ENCODE measurements at regions not wholly inside any gene's neighbourhood (a gene's known extent, or its start where the extent isn't known, plus 50 kb on each side); places are given as distances from the start of the nearest gene placed in this dataset.
"Not testable (repeated sequence)": the region's sequence is repeated elsewhere in the genome, so short reads cannot be mapped to it uniquely, and the experiment has no call there.

- Mint-ChIP-seq H3K4me1 (no peaks in the 10 kb centered on the region), H3K9me3 (no peaks in the 10 kb centered on the region), H3K4me3 (no peak overlapping the region), H3K36me3 (ENCODE audit: low read depth) (no peaks in the 10 kb centered on the region), H3K27me3 (ENCODE audit: insufficient read depth, low read depth, poor library complexity) (no peaks in the 10 kb centered on the region), H3K27ac (no peak overlapping the region)
- ATAC-seq (no peak), DNase-seq (ENCODE audit: low spot score) (no peak)
- no peak overlapping the region for H3K27ac ChIP-seq (ENCODE audit: low read depth)
- H3K36me3 ChIP-seq (ENCODE audit: insufficient read depth) = no peaks in the 10 kb centered on the region
- H3K79me2 ChIP-seq (replicated peaks; ENCODE audit: insufficient read depth) = no peaks in the 10 kb centered on the region
- no peak overlapping the region for H3K4me3 ChIP-seq
- H4K20me1 ChIP-seq (replicated peaks; ENCODE audit: insufficient read depth) = no peaks in the 10 kb centered on the region
- no peaks in the 10 kb centered on the region for H3K27me3 ChIP-seq (ENCODE audit: insufficient read depth)
- no peaks in the 10 kb centered on the region for H3F3A ChIP-seq (replicated peaks; ENCODE audit: low read depth)
- H3K4me1 ChIP-seq (ENCODE audit: insufficient read depth) = no peaks in the 10 kb centered on the region
- peak overlapping the region; percentile 77; the same call in 1 of the 2 replicates for H2AFZ ChIP-seq
- TF ChIP-seq EZH2 (IDR thresholded peaks at IDR 0.05; ENCODE audit: low read depth, unreplicated experiment) (no peak), POLR2AphosphoS5 (IDR thresholded peaks at IDR 0.05; ENCODE audit: low read depth) (no peak), NANOG (IDR thresholded peaks at IDR 0.05; ENCODE audit: borderline replicate concordance) (no peak), REST (IDR thresholded peaks at IDR 0.05; ENCODE audit: unreplicated experiment) (no peak), ZNF331 (CRISPR knock-in tag; IDR thresholded peaks at IDR 0.05; ENCODE audit: low read depth) (no peak), STAT1 (IDR thresholded peaks at IDR 0.05; ENCODE audit: unreplicated experiment) (no peak), EZH2phosphoT487 (IDR thresholded peaks at IDR 0.05; ENCODE audit: unreplicated experiment) (no peak)
- no peak overlapping the region for H3K4me2 ChIP-seq
- no peaks in the 10 kb centered on the region for H3K9me2 ChIP-seq (ENCODE audit: insufficient read depth)
Observed at GRCh38 chr3:35296533-35296932, 342.8 kb upstream of the ARPP21 start.

GRCh38 chr3:35296944-35297343 is 342.4 kb upstream of the ARPP21 start:
- not testable (repeated sequence) for H3K27me3 ChIP-seq (ENCODE audit: insufficient read depth); H2AFZ ChIP-seq; H3K9me3 Mint-ChIP-seq; H3K4me1 Mint-ChIP-seq; H3K4me3 Mint-ChIP-seq; ATAC-seq; H3F3A ChIP-seq (replicated peaks; ENCODE audit: low read depth); DNase-seq (ENCODE audit: low spot score); H3K36me3 Mint-ChIP-seq (ENCODE audit: low read depth); H3K79me2 ChIP-seq (replicated peaks; ENCODE audit: insufficient read depth); H3K27ac ChIP-seq (ENCODE audit: low read depth); H3K36me3 ChIP-seq (ENCODE audit: insufficient read depth); H3K27me3 Mint-ChIP-seq (ENCODE audit: insufficient read depth, low read depth, poor library complexity); H3K4me1 ChIP-seq (ENCODE audit: insufficient read depth); H3K4me3 ChIP-seq; H3K27ac Mint-ChIP-seq; H4K20me1 ChIP-seq (replicated peaks; ENCODE audit: insufficient read depth); H3K4me2 ChIP-seq; H3K9me2 ChIP-seq (ENCODE audit: insufficient read depth)

GRCh38 chr3:35305406-35305805 is 333.9 kb upstream of the ARPP21 start:
- H3K79me2 ChIP-seq (replicated peaks; ENCODE audit: insufficient read depth) = no peaks in the 10 kb centered on the region
- H3F3A ChIP-seq (replicated peaks; ENCODE audit: low read depth) = no peaks in the 10 kb centered on the region
- no peaks in the 10 kb centered on the region for H3K9me2 ChIP-seq (ENCODE audit: insufficient read depth)
- H3K27ac Mint-ChIP-seq = no peak overlapping the region
- no peak overlapping the region for H3K4me3 ChIP-seq
- no peaks in the 10 kb centered on the region for H3K27me3 Mint-ChIP-seq (ENCODE audit: insufficient read depth, low read depth, poor library complexity)
- no peak for DNase-seq (ENCODE audit: low spot score)
- H3K4me3 Mint-ChIP-seq = no peak overlapping the region
- H3K4me1 ChIP-seq (ENCODE audit: insufficient read depth) = no peaks in the 10 kb centered on the region
- no peak overlapping the region for H3K4me2 ChIP-seq
- H3K9me3 Mint-ChIP-seq = no peaks in the 10 kb centered on the region
- ATAC-seq = no peak
- H3K27ac ChIP-seq (ENCODE audit: low read depth) = no peak overlapping the region
- H3K36me3 ChIP-seq (ENCODE audit: insufficient read depth) = no peaks in the 10 kb centered on the region
- H4K20me1 ChIP-seq (replicated peaks; ENCODE audit: insufficient read depth) = no peaks in the 10 kb centered on the region
- H3K27me3 ChIP-seq (ENCODE audit: insufficient read depth) = no peaks in the 10 kb centered on the region
- H2AFZ ChIP-seq = no peak overlapping the region
- no peaks in the 10 kb centered on the region for H3K4me1 Mint-ChIP-seq
- H3K36me3 Mint-ChIP-seq (ENCODE audit: low read depth) = no peaks in the 10 kb centered on the region
- no peak for TF ChIP-seq EZH2 (IDR thresholded peaks at IDR 0.05; ENCODE audit: low read depth, unreplicated experiment)
- no peak for TF ChIP-seq JUNB (IDR thresholded peaks at IDR 0.05; ENCODE audit: unreplicated experiment)
- no peak for TF ChIP-seq CREB1 (CRISPR knock-in tag; IDR thresholded peaks at IDR 0.05; ENCODE audit: low read depth)
- no peak for TF ChIP-seq POLR2AphosphoS5 (IDR thresholded peaks at IDR 0.05; ENCODE audit: low read depth)
- TF ChIP-seq NANOG (IDR thresholded peaks at IDR 0.05; ENCODE audit: borderline replicate concordance) = no peak

All from GM23338 (cell line).